ENCODE measurements at regions not wholly inside any gene's neighbourhood (a gene's known extent, or its start where the extent isn't known, plus 50 kb on each side); places are given as distances from the start of the nearest gene placed in this dataset.

DNA sequence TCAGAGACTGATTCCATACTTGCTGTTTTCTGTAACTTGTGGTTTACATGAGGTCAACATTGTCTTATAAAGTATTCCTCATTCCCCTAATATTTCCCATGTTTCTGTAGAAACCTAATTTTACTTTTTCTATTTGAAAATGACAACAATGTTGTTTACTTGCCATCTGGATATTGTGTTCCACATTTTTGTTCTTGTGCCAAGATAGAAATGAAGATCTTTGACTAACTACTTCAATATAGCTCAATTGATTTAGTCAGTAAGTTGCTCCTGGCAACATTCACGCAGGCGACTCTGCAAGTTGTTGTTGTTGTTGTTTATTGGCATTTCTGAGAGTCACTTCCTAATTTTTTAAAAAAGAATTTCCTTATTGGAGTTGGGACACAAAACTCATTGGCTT lies 69.5 kb downstream of the CAVIN2 start:
- TF ChIP-seq POLR2AphosphoS5 (IDR thresholded peaks at IDR 0.05) (no peak), POLR2A (IDR thresholded peaks at IDR 0.05) (no peak), EP300 (IDR thresholded peaks at IDR 0.05) (no peak)
- TF ChIP-seq, protein P1, sequence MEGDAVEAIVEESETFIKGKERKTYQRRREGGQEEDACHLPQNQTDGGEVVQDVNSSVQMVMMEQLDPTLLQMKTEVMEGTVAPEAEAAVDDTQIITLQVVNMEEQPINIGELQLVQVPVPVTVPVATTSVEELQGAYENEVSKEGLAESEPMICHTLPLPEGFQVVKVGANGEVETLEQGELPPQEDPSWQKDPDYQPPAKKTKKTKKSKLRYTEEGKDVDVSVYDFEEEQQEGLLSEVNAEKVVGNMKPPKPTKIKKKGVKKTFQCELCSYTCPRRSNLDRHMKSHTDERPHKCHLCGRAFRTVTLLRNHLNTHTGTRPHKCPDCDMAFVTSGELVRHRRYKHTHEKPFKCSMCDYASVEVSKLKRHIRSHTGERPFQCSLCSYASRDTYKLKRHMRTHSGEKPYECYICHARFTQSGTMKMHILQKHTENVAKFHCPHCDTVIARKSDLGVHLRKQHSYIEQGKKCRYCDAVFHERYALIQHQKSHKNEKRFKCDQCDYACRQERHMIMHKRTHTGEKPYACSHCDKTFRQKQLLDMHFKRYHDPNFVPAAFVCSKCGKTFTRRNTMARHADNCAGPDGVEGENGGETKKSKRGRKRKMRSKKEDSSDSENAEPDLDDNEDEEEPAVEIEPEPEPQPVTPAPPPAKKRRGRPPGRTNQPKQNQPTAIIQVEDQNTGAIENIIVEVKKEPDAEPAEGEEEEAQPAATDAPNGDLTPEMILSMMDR (IDR thresholded peaks at IDR 0.05): no peak
